ENCODE measurements at regions not wholly inside any gene's neighbourhood (a gene's known extent, or its start where the extent isn't known, plus 50 kb on each side); places are given as distances from the start of the nearest gene placed in this dataset.

DNA sequence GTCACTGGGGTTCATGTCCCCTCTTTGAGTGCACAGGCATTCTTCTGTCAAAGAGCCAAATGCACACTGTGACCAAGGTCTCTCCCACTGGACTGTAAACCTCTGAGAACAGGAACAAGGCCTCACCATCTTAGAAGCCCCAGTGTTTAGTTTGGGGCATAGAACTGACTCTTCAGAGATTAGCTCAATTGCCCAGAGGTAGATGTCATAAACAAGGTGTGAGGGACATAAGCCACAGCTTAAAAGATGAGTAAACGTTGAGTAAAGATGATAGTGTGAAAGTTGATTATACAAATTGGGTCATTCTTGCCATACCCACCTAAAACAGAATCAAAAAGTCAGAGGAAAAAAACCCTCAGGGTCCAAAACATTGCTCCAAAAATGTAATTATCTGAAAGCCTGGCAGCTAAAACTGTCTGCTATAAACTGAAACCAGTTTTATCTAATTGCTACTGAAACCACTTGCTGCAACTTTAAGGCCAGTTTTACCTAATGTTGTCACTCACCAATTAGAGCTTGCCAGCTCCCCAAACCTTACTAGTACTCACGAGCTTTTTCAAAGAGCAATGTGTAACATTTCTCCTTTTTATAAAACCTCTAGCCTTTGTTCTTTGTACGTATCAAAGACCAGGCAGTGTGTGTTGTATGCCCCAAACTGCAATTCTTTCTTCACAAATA lies 415.2 kb downstream of the RAP2B start:
- no peak for TF ChIP-seq CTCF (IDR thresholded peaks at IDR 0.05)
- no peak for TF ChIP-seq POLR2A (IDR thresholded peaks at IDR 0.05)

All from heart left ventricle (tissue), 13 donors.